HG02885 (cell line): ENCODE measurements at regions not wholly inside any gene's neighbourhood (a gene's known extent, or its start where the extent isn't known, plus 50 kb on each side); places are given as distances from the start of the nearest gene placed in this dataset.

Experiments used
- ATAC-seq: cut with Tn5 transposase; IDR thresholded peaks from one replicate; pipeline ENCODE4 v1.9.1; 2021; ENCODE audit warnings: mild to moderate bottlenecking; ENCODE audit not compliant: unreplicated experiment, poor library complexity

GRCh38 chr12:27382924-27383323 is 50.3 kb downstream of the BMAL2 start:
- ATAC-seq, result no peak

- ATAC-seq, result peak; percentile 69
Measured at GRCh38 chr12:27383429-27384260, 51.0 kb downstream of the BMAL2 start.

- no peak for ATAC-seq
Measured at GRCh38 chr12:27384261-27384590, 51.6 kb downstream of the BMAL2 start.

- ATAC-seq, result no peak
Measured at GRCh38 chr12:27385766-27386564, 53.3 kb downstream of the BMAL2 start.

GRCh38 chr12:27387473-27387872 is 54.8 kb downstream of the BMAL2 start:
- ATAC-seq, result no peak

- ATAC-seq, result no peak
Measured at GRCh38 chr12:27388650-27389049, 56.0 kb downstream of the BMAL2 start.

GRCh38 chr12:27394676-27395075 is 51.9 kb upstream of the SMCO2 start:
- no peak for ATAC-seq

- ATAC-seq, result no peak
Measured at GRCh38 chr12:27396216-27396815, 50.2 kb upstream of the SMCO2 start.
